OCI-LY1 (cell line): ENCODE measurements at regions not wholly inside any gene's neighbourhood (a gene's known extent, or its start where the extent isn't known, plus 50 kb on each side); places are given as distances from the start of the nearest gene placed in this dataset.

Experiments used
- CTCF ChIP-seq: fragments of 200-600 bp; sonication (generic), shearing (Covaris generic); IDR thresholded peaks from 2 replicates; pipeline ENCODE4 v1.5.1; 2017; ENCODE audit warnings: mild to moderate bottlenecking, antibody characterized with exemption, low read length, moderate library complexity, mixed read lengths
- EZH2 ChIP-seq: fragments of 200-600 bp; sonication (generic), shearing (Covaris generic); IDR thresholded peaks from 2 replicates; pipeline ENCODE4 v1.8.0; 2017; ENCODE audit warnings: borderline replicate concordance, mixed run types, mild to moderate bottlenecking, antibody characterized with exemption, low read length, moderate library complexity, mixed read lengths

GRCh38 chr7:153027904-153028303 lies 268.4 kb downstream of the ACTR3B start:
- TF ChIP-seq CTCF, result no peak
- TF ChIP-seq EZH2, result no peak
